MM.1S (cell line): ENCODE measurements at regions not wholly inside any gene's neighbourhood (a gene's known extent, or its start where the extent isn't known, plus 50 kb on each side); places are given as distances from the start of the nearest gene placed in this dataset.
A peak's percentile ranks its signal among the peaks of the same experiment; 100 is the strongest.

Experiments used
- DNase-seq: peaks from one replicate; pipeline ENCODE4 v3.0.0-alpha.2; 2015
- H2AFZ ChIP-seq: fragments of 300-600 bp; sonication (generic); 2 replicates; pipeline ENCODE4 v1.6.0; 2016; ENCODE audit warnings: antibody characterized with exemption, low read length
- H3F3A ChIP-seq: fragments of 300-600 bp; sonication (generic); 2 replicates; pipeline ENCODE4 v1.6.1; 2016; ENCODE audit warnings: mild to moderate bottlenecking, antibody characterized with exemption, low read length, moderate library complexity, mixed read lengths; ENCODE audit not compliant: insufficient read depth
- H3K27ac ChIP-seq: fragments of 300-600 bp; sonication (generic); 2 replicates; pipeline ENCODE4 v1.5.1; 2016; ENCODE audit warnings: mild to moderate bottlenecking, low read length
- H3K27me3 ChIP-seq: fragments of 300-600 bp; sonication (generic); replicated peaks from 2 replicates; pipeline ENCODE4 v1.6.0; 2016; ENCODE audit warnings: low read length; ENCODE audit not compliant: insufficient read depth
- H3K36me3 ChIP-seq: fragments of 300-600 bp; sonication (generic); replicated peaks from 2 replicates; pipeline ENCODE4 v1.6.1; 2016; ENCODE audit warnings: mild to moderate bottlenecking, low read length, mixed read lengths; ENCODE audit not compliant: insufficient read depth
- H3K4me1 ChIP-seq: fragments of 300-600 bp; sonication (generic); 2 replicates; pipeline ENCODE4 v1.6.1; 2016; ENCODE audit warnings: low read length, mixed read lengths
- H3K4me2 ChIP-seq: fragments of 300-600 bp; sonication (generic); 2 replicates; pipeline ENCODE4 v1.6.0; 2016; ENCODE audit warnings: low read depth, low read length
- H3K4me3 ChIP-seq: fragments of 300-600 bp; sonication (generic); 2 replicates; pipeline ENCODE4 v1.5.1; 2016; ENCODE audit warnings: low read length, mixed read lengths
- H3K79me2 ChIP-seq: fragments of 300-600 bp; sonication (generic); 2 replicates; pipeline ENCODE4 v1.6.1; 2016; ENCODE audit warnings: mixed run types, low read length, mixed read lengths
- H3K9ac ChIP-seq: fragments of 300-600 bp; sonication (generic); 2 replicates; pipeline ENCODE4 v1.6.1; 2016; ENCODE audit warnings: low read length, mixed read lengths
- H3K9me2 ChIP-seq: fragments of 300-600 bp; sonication (generic); replicated peaks from 2 replicates; pipeline ENCODE4 v1.6.1; 2016; ENCODE audit warnings: mild to moderate bottlenecking, low read length, mixed read lengths; ENCODE audit not compliant: insufficient read depth
- H3K9me3 ChIP-seq: fragments of 300-600 bp; sonication (generic); replicated peaks from 2 replicates; pipeline ENCODE4 v1.6.1; 2016; ENCODE audit warnings: mild to moderate bottlenecking, low read length, mixed read lengths; ENCODE audit not compliant: insufficient read depth
- H4K20me1 ChIP-seq: fragments of 300-600 bp; sonication (generic); 2 replicates; pipeline ENCODE4 v1.6.1; 2016; ENCODE audit warnings: mild to moderate bottlenecking, low read length, moderate library complexity, mixed read lengths; ENCODE audit not compliant: insufficient read depth
- EZH2 ChIP-seq: fragments of 300-600 bp; sonication (generic); optimal IDR thresholded peaks from 2 replicates; pipeline ENCODE3; 2017; ENCODE audit warnings: low read depth, mild to moderate bottlenecking, antibody characterized with exemption, low read length, mixed read lengths
- EZH2phosphoT487 ChIP-seq: fragments of 300-600 bp; sonication (generic); IDR thresholded peaks from 2 replicates; pipeline ENCODE4 v1.6.1; 2018; ENCODE audit warnings: antibody characterized with exemption, low read length
- TF ChIP-seq, protein P1 (sequence below): fragments of 300-600 bp; sonication (generic); IDR thresholded peaks from 2 replicates; pipeline ENCODE4 v1.5.1; 2016; ENCODE audit warnings: antibody characterized with exemption, low read length, mixed read lengths

DNA sequence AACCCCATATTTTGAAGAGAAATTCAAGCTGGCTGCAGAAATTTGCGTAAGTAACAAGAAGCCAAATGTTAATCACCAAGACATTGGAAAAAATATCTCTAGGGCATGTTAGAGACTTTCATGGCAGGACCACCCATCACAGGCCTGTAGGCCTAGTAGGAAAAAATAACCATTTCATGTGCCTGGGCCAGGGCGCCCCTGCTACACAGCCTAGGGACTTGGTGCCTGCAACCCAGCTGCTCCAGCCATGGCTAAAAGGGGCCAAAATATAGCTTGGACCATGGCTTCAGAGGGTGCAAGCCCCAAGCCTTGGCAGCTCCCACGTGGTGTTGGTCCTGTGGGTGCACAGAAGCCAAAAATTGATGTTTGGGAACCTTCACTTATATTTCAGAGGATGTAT lies 167.7 kb upstream of the NMUR2 start:
- TF ChIP-seq EZH2phosphoT487 = no peak
- TF ChIP-seq EZH2 = no peak
- TF ChIP-seq, protein P1, sequence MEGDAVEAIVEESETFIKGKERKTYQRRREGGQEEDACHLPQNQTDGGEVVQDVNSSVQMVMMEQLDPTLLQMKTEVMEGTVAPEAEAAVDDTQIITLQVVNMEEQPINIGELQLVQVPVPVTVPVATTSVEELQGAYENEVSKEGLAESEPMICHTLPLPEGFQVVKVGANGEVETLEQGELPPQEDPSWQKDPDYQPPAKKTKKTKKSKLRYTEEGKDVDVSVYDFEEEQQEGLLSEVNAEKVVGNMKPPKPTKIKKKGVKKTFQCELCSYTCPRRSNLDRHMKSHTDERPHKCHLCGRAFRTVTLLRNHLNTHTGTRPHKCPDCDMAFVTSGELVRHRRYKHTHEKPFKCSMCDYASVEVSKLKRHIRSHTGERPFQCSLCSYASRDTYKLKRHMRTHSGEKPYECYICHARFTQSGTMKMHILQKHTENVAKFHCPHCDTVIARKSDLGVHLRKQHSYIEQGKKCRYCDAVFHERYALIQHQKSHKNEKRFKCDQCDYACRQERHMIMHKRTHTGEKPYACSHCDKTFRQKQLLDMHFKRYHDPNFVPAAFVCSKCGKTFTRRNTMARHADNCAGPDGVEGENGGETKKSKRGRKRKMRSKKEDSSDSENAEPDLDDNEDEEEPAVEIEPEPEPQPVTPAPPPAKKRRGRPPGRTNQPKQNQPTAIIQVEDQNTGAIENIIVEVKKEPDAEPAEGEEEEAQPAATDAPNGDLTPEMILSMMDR = no peak
- H3K79me2 ChIP-seq = no peaks in the 10 kb centered on the region
- no peak overlapping the region for H2AFZ ChIP-seq
- H3F3A ChIP-seq = no peaks in the 10 kb centered on the region
- no peaks in the 10 kb centered on the region for H3K9me2 ChIP-seq
- no peak overlapping the region for H3K27ac ChIP-seq
- no peaks in the 10 kb centered on the region for H3K36me3 ChIP-seq
- DNase-seq = no peak
- no peak overlapping the region for H3K4me3 ChIP-seq
- no peaks in the 10 kb centered on the region for H3K4me1 ChIP-seq
- no peak overlapping the region for H3K4me2 ChIP-seq
- H3K27me3 ChIP-seq = no peaks in the 10 kb centered on the region
- no peaks in the 10 kb centered on the region for H3K9me3 ChIP-seq
- no peaks in the 10 kb centered on the region for H4K20me1 ChIP-seq
- H3K9ac ChIP-seq = no peak overlapping the region

DNA sequence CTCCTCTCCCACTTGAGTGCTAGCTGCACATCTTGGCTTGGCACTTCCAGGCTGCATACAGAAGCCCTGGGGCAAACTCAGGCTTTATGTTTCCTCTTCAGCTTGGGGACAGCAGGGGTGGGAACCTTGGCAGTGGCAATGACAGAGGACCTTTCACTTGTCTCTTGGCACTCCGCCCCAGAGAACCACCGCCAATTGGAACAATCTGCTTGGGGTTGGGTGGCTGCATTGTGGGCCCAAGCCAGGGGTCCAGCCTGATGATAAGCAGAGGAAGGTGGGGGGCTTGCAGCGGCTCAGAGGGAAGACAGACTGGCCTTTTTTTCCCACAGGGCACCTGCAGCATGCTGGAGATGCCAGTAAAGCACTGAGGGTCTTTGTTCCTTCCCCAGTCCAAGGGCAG lies 179.0 kb upstream of the NMUR2 start:
- Histone ChIP-seq H3K27me3 (no peaks in the 10 kb centered on the region), H3K9ac (no peak overlapping the region), H3K4me1 (no peaks in the 10 kb centered on the region), H3K4me3 (no peak overlapping the region), H3K79me2 (no peaks in the 10 kb centered on the region), H4K20me1 (no peaks in the 10 kb centered on the region), H3K9me3 (no peaks in the 10 kb centered on the region), H2AFZ (no peak overlapping the region), H3K27ac (no peak overlapping the region), H3F3A (no peaks in the 10 kb centered on the region), H3K4me2 (no peak overlapping the region), H3K9me2 (no peaks in the 10 kb centered on the region), H3K36me3 (no peaks in the 10 kb centered on the region)
- TF ChIP-seq EZH2phosphoT487 (no peak), EZH2 (no peak)
- TF ChIP-seq, protein P1 = no peak
- no peak for DNase-seq

DNA sequence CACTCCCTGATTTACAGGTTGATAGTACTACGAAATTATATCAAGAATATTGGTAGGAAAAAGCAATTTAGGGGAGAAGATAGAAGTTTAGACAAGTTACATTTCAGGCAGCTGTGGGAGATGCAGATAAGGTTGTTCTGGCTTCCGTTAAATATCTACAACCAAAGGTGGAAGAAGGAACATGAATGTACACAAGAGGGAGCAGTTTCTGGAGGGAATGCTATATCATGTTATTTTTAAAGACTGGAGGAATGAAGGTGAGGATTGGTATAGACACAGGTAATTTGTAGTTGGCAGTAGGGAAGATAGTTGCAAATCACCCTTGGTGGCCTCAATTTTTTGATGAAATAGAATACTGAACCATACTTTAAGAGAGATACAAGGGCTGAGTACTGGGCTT lies 187.3 kb upstream of the NMUR2 start:
- DNase-seq = no peak
- TF ChIP-seq, protein P1 = no peak
- TF ChIP-seq EZH2 = no peak
- no peak for TF ChIP-seq EZH2phosphoT487

GRCh38 chr5:152593388-152593787 lies 188.3 kb upstream of the NMUR2 start:
- Histone ChIP-seq H4K20me1 (no peaks in the 10 kb centered on the region), H3K27ac (no peak overlapping the region), H3K4me2 (no peak overlapping the region), H3K4me3 (no peak overlapping the region), H3K79me2 (no peaks in the 10 kb centered on the region), H3K4me1 (no peaks in the 10 kb centered on the region), H3K9me3 (no peaks in the 10 kb centered on the region), H3K9me2 (no peaks in the 10 kb centered on the region), H3K9ac (no peak overlapping the region), H3K36me3 (no peaks in the 10 kb centered on the region), H3F3A (no peaks in the 10 kb centered on the region), H3K27me3 (no peaks in the 10 kb centered on the region), H2AFZ (no peak overlapping the region)
- TF ChIP-seq, protein P1 = peak; percentile 17
- TF ChIP-seq EZH2 = no peak
- no peak for TF ChIP-seq EZH2phosphoT487
- no peak for DNase-seq

More for the DNA sequence above, 187.3 kb upstream of the NMUR2 start:
- Histone ChIP-seq H3K9me3 (no peaks in the 10 kb centered on the region), H3K27me3 (no peaks in the 10 kb centered on the region), H3K9ac (no peak overlapping the region), H2AFZ (no peak overlapping the region), H3K9me2 (no peaks in the 10 kb centered on the region), H3F3A (no peaks in the 10 kb centered on the region), H3K36me3 (no peaks in the 10 kb centered on the region), H3K4me3 (no peak overlapping the region), H3K27ac (no peak overlapping the region), H3K79me2 (no peaks in the 10 kb centered on the region), H4K20me1 (no peaks in the 10 kb centered on the region), H3K4me1 (no peaks in the 10 kb centered on the region), H3K4me2 (no peak overlapping the region)
